Adipocyte (in vitro differentiated cells): ENCODE measurements at regions not wholly inside any gene's neighbourhood (a gene's known extent, or its start where the extent isn't known, plus 50 kb on each side); places are given as distances from the start of the nearest gene placed in this dataset.

Experiments
- DNase-seq: peaks from one replicate; pipeline ENCODE4 v3.0.0-alpha.2; 2015; ENCODE audit warnings: low read depth
- H3K27me3 ChIP-seq: replicated peaks from 2 replicates; pipeline ENCODE4 v1.7.0; 2013; ENCODE audit warnings: mild to moderate bottlenecking, low read length, moderate library complexity; ENCODE audit not compliant: control insufficient read depth, insufficient read depth
- H3K36me3 ChIP-seq: 2 replicates; pipeline ENCODE4 v1.7.0; 2013; ENCODE audit warnings: low read length, mild to moderate bottlenecking, moderate library complexity; ENCODE audit not compliant: control insufficient read depth, insufficient read depth, severe bottlenecking
- H3K4me1 ChIP-seq: 2 replicates; pipeline ENCODE4 v1.7.0; 2013; ENCODE audit warnings: mild to moderate bottlenecking, low read length, moderate library complexity; ENCODE audit not compliant: control insufficient read depth, insufficient read depth
- H3K4me3 ChIP-seq: 2 replicates; pipeline ENCODE4 v1.7.0; 2013; ENCODE audit warnings: mild to moderate bottlenecking, low read length, moderate library complexity
- H3K9ac ChIP-seq: 2 replicates; pipeline ENCODE4 v1.7.0; 2013; ENCODE audit warnings: mild to moderate bottlenecking, low read length, moderate library complexity
- H3K9me3 ChIP-seq: 2 replicates; pipeline ENCODE4 v1.7.0; 2013; ENCODE audit warnings: mild to moderate bottlenecking, low read length, moderate library complexity; ENCODE audit not compliant: control insufficient read depth

- Histone ChIP-seq H3K4me3 (no peak overlapping the region), H3K36me3 (no peaks in the 10 kb centered on the region), H3K4me1 (peaks cover 5% of the 10 kb centered on the region), H3K27me3 (peaks cover 15% of the 10 kb centered on the region), H3K9me3 (no peaks in the 10 kb centered on the region), H3K9ac (no peak overlapping the region)
- DNase-seq: no peak
These were observed 81.8 kb upstream of the COL6A5 start for GRCh38 chr3:130263708-130264107.

GRCh38 chr3:130266817-130267216 lies 78.7 kb upstream of the COL6A5 start:
- peaks cover 18% of the 10 kb centered on the region for H3K27me3 ChIP-seq
- no peak overlapping the region for H3K9ac ChIP-seq
- H3K9me3 ChIP-seq: no peaks in the 10 kb centered on the region
- DNase-seq: no peak
- H3K36me3 ChIP-seq: no peaks in the 10 kb centered on the region
- H3K4me1 ChIP-seq: peaks cover 2% of the 10 kb centered on the region
- H3K4me3 ChIP-seq: no peak overlapping the region

DNA sequence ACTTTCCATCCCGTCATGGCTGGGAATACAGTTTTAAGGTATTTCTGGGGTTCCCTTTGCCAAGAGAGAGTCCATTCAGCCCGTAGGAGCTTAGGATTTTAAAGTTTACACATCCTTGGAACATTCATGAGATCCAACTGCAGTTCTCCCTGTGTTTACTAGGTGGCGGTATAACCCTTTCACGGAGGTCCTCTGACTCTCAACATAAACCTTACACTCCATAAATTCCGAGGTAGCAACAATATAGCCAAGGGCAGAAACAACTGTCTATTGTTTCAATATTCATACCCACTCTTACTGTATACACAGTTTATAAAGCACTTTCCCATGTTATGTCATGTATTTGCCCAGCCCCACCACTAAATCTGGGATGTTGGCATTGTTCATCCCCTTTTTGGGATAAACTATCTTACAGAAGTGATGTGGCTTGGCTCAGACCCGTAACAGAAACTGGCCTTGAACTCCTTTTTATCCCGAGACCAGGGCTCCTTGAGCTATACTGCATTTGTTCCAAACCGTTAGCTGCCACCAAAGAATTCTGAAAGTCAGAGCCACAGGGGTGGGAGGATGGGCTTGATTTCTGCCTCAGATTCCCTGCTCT lies 69.2 kb upstream of the COL6A5 start:
- peaks cover 4% of the 10 kb centered on the region for H3K27me3 ChIP-seq
- no peak overlapping the region for H3K4me3 ChIP-seq
- H3K9ac ChIP-seq: no peak overlapping the region
- DNase-seq: peak; percentile 90
- no peaks in the 10 kb centered on the region for H3K36me3 ChIP-seq
- no peaks in the 10 kb centered on the region for H3K4me1 ChIP-seq
- no peaks in the 10 kb centered on the region for H3K9me3 ChIP-seq

DNA sequence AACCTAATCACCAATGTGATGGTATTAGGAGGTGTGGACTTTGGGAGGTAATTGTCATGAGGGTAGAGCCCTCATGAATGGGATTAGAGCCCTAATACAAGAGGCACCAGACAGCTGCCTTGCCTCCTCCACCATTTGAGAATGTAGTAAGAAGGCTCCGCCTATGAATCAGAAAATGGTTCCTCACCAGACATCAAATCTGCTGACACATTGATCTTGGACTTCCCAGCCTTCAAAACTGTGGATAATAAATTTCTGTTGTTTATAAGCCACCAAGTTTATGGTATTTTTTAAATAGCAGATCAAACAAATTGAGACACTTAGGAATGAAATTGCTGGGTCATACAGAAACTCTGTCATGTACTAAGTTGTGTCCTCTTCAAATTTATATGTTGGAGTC lies 56.8 kb upstream of the COL6A5 start:
- H3K36me3 ChIP-seq: no peaks in the 10 kb centered on the region
- H3K4me1 ChIP-seq: no peaks in the 10 kb centered on the region
- no peak for DNase-seq
- H3K27me3 ChIP-seq: peaks cover 5% of the 10 kb centered on the region
- no peaks in the 10 kb centered on the region for H3K9me3 ChIP-seq
- H3K9ac ChIP-seq: no peak overlapping the region
- H3K4me3 ChIP-seq: no peak overlapping the region

DNA sequence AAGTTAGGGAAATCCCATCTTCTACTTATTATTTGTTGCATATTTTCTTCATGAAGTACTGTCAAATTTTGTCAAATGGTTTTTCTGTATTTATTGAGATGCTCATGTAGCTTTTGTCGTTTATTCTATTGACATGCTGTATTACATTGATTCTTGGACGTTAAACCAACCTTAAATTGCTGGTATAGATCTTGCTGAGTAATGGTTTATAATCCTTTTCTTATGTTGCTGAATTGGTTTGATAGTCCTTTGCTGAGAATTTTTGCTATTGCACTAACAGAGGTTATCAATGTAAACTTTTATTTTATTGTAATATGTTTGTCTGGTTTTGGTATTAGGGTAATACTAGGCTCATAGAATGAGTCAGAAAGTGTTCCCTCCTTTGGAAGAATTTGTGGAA lies 54.3 kb upstream of the COL6A5 start:
- DNase-seq: no peak
- H3K4me1 ChIP-seq: no peaks in the 10 kb centered on the region
- H3K9ac ChIP-seq: no peak overlapping the region

GRCh38 chr3:130293247-130293646 lies 52.2 kb upstream of the COL6A5 start:
- peaks cover 4% of the 10 kb centered on the region for H3K27me3 ChIP-seq
- H3K9me3 ChIP-seq: no peaks in the 10 kb centered on the region
- DNase-seq: no peak
- H3K4me1 ChIP-seq: no peaks in the 10 kb centered on the region
- H3K4me3 ChIP-seq: no peak overlapping the region
- H3K36me3 ChIP-seq: no peaks in the 10 kb centered on the region
- H3K9ac ChIP-seq: no peak overlapping the region

More for the DNA sequence above, 54.3 kb upstream of the COL6A5 start:
- Histone ChIP-seq H3K9me3 (no peaks in the 10 kb centered on the region), H3K36me3 (no peaks in the 10 kb centered on the region), H3K4me3 (no peak overlapping the region), H3K27me3 (peaks cover 4% of the 10 kb centered on the region)
